CD8-positive, alpha-beta memory T cell (primary cell): ENCODE measurements at regions not wholly inside any gene's neighbourhood (a gene's known extent, or its start where the extent isn't known, plus 50 kb on each side); places are given as distances from the start of the nearest gene placed in this dataset.

Experiments used
- CTCF ChIA-PET: fragments of 350-600 bp; sonication (Branson Sonifier 250); formaldehyde crosslinking; loops from one replicate; lab custom pipeline; 2021; ENCODE audit warnings: antibody characterized with exemption; lab: Charles Lee
- POLR2A ChIA-PET: fragments of 350-600 bp; sonication (Branson Sonifier 250); formaldehyde crosslinking; loops from one replicate; lab custom pipeline; 2021; ENCODE audit warnings: antibody characterized with exemption; lab: Charles Lee
- DNase-seq, 5 donors: peaks; one replicate each; pipeline versions ENCODE4 v3.0.0 to v3.0.0-alpha.2; 2020 to 2022; ENCODE audit warnings: mixed read lengths in 1 of 5
- H3K27ac ChIP-seq: one replicate; pipeline ENCODE4 v1.7.0; 2013; ENCODE audit warnings: low read depth, mild to moderate bottlenecking, low read length, moderate library complexity
- H3K27me3 ChIP-seq: 2 replicates; pipeline ENCODE4 v1.7.0; 2013; ENCODE audit warnings: low read length, mild to moderate bottlenecking; ENCODE audit not compliant: insufficient read depth, poor library complexity, severe bottlenecking
- H3K36me3 ChIP-seq: 2 replicates; pipeline ENCODE4 v1.7.0; 2013; ENCODE audit warnings: mild to moderate bottlenecking, low read length, moderate library complexity; ENCODE audit not compliant: insufficient read depth
- H3K4me1 ChIP-seq: 2 replicates; pipeline ENCODE4 v1.7.0; 2013; ENCODE audit warnings: mild to moderate bottlenecking, low read length, moderate library complexity; ENCODE audit not compliant: insufficient read depth
- H3K4me3 ChIP-seq: 2 replicates; pipeline ENCODE4 v1.7.0; 2013; ENCODE audit warnings: mild to moderate bottlenecking, low read length
- H3K9me3 ChIP-seq: 2 replicates; pipeline ENCODE4 v1.7.0; 2013; ENCODE audit warnings: mild to moderate bottlenecking, low read length
- H3K27ac Mint-ChIP-seq, 8 donors: one replicate each; pipeline ENCODE4 v1.8.0; 2020 to 2021; ENCODE audit warnings: mixed read lengths in 8 of 8, mild to moderate bottlenecking in 6 of 8, inconsistent platforms in 3 of 8, moderate library complexity in 3 of 8
- H3K27me3 Mint-ChIP-seq, 2 donors: one replicate each; pipeline ENCODE4 v1.8.0; 2020 to 2021; ENCODE audit warnings: mixed read lengths in 2 of 2, mild to moderate bottlenecking in 1 of 2, moderate library complexity in 1 of 2
- H3K36me3 Mint-ChIP-seq, 3 donors: one replicate each; pipeline ENCODE4 v1.8.0; 2020 to 2021; ENCODE audit warnings: mixed read lengths in 3 of 3, inconsistent platforms in 1 of 3, mild to moderate bottlenecking in 1 of 3
- H3K4me1 Mint-ChIP-seq, 3 donors: one replicate each; pipeline ENCODE4 v1.8.0; 2020 to 2021; ENCODE audit warnings: mixed read lengths in 3 of 3, inconsistent platforms in 1 of 3, mild to moderate bottlenecking in 1 of 3
- H3K4me3 Mint-ChIP-seq, 7 donors: one replicate each; pipeline ENCODE4 v1.8.0; 2020 to 2021; ENCODE audit warnings: mixed read lengths in 7 of 7, mild to moderate bottlenecking in 6 of 7, moderate library complexity in 4 of 7, inconsistent platforms in 2 of 7
- H3K9me3 Mint-ChIP-seq, 5 donors: one replicate each; pipeline ENCODE4 v1.8.0; 2020 to 2022; ENCODE audit warnings: mixed read lengths in 5 of 5, mild to moderate bottlenecking in 3 of 5, moderate library complexity in 2 of 5, inconsistent platforms in 1 of 5

DNA sequence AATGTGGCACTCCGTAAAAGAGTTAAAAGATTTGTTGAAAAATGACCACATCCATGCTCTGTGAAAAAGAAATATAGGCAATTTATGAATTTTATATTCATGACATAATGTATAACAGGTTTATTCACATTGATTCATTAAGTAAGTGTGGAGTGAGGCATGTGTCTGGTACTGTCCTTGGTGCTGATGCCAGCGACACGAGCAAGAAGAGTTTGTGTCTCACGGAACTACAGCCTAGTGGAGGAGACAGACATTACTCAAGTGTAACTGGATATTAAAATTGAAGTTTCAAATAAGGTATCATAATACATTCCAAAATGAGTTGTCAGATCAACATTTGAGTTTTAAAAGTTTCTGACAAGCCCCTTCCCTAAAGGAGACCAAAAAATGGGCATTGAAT lies 122.7 kb upstream of the PRNP start:
- Histone ChIP-seq H3K4me3 (no peak overlapping the region), H3K4me1 (no peaks in the 10 kb centered on the region), H3K36me3 (no peaks in the 10 kb centered on the region), H3K27me3 (no peaks in the 10 kb centered on the region), H3K27ac (no peak overlapping the region), H3K9me3 (no peaks in the 10 kb centered on the region)
- Mint-ChIP-seq H3K27me3 (peaks cover 17 to 49% of the 10 kb centered on the region in 2 donors), H3K9me3 (peaks cover 0 to 5% (median 2%) of the 10 kb centered on the region in 5 donors), H3K27ac (no peak overlapping the region), H3K36me3 (peaks cover 0 to 5% (median 3%) of the 10 kb centered on the region in 3 donors), H3K4me1 (no peaks in the 10 kb centered on the region), H3K4me3 (no peak overlapping the region)
- POLR2A ChIA-PET: no interaction called here
- DNase-seq: no peak
- CTCF ChIA-PET: no interaction called here

DNA sequence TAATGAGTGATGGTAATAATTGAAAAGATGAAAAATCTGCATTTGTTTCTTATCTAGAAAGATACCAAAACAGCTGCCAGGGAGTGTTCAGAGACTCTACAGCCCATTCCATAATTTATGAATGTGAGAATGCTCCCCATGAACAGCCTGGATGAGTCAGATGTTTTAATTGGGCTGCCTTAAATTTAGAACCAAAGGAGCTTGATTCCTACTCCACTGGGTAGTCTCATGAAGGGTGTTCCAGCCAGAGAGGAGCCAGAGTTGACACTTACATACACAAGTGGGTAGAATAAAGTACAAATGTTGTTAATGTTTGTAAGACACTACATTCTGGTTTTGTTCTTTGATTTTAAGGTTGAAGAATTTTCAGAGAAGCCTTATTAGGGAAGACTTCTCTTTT lies 123.2 kb upstream of the PRNP start:
- no peaks in the 10 kb centered on the region for H3K9me3 ChIP-seq
- Mint-ChIP-seq H3K27ac (no peak overlapping the region), H3K36me3 (peaks cover 0 to 5% (median 3%) of the 10 kb centered on the region in 3 donors), H3K4me3 (no peak overlapping the region), H3K9me3 (peaks cover 0 to 5% (median 2%) of the 10 kb centered on the region in 5 donors), H3K4me1 (no peaks in the 10 kb centered on the region), H3K27me3 (peaks cover 17 to 52% of the 10 kb centered on the region in 2 donors)
- CTCF ChIA-PET: no interaction called here
- H3K27me3 ChIP-seq: no peaks in the 10 kb centered on the region
- H3K4me1 ChIP-seq: no peaks in the 10 kb centered on the region
- no peaks in the 10 kb centered on the region for H3K36me3 ChIP-seq
- no peak for DNase-seq
- no peak overlapping the region for H3K27ac ChIP-seq
- H3K4me3 ChIP-seq: no peak overlapping the region
- POLR2A ChIA-PET: no interaction called here

DNA sequence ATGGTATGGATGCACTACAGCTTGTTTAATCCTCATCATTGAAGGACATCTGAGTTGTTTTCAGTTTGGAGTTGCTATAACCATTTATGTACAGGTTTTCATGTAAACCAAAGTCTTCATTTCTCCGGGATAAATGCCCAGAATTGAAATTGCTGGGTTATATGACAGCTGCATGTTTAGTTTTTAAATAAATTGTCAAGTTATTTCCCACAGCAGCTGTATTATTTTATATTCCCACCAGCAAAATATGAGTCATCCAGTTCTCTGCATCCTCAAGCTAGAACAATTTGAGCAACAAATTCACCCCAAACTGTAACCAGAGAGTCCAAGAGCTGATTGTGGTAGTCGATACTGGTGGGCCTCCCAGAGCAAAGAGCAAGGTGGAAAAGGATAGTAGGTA lies 125.6 kb upstream of the PRNP start:
- Histone ChIP-seq H3K27me3 (no peaks in the 10 kb centered on the region), H3K36me3 (no peaks in the 10 kb centered on the region), H3K4me3 (no peak overlapping the region), H3K4me1 (no peaks in the 10 kb centered on the region), H3K9me3 (no peaks in the 10 kb centered on the region), H3K27ac (no peak overlapping the region)
- Mint-ChIP-seq H3K9me3 (peaks cover 0 to 5% (median 2%) of the 10 kb centered on the region in 5 donors), H3K4me3 (no peak overlapping the region), H3K27ac (no peak overlapping the region), H3K27me3 (peaks cover 24 to 68% of the 10 kb centered on the region in 2 donors), H3K36me3 (peaks cover 0 to 3% (median 3%) of the 10 kb centered on the region in 3 donors), H3K4me1 (no peaks in the 10 kb centered on the region)
- CTCF ChIA-PET: no interaction called here
- POLR2A ChIA-PET: no interaction called here
- DNase-seq: no peak

DNA sequence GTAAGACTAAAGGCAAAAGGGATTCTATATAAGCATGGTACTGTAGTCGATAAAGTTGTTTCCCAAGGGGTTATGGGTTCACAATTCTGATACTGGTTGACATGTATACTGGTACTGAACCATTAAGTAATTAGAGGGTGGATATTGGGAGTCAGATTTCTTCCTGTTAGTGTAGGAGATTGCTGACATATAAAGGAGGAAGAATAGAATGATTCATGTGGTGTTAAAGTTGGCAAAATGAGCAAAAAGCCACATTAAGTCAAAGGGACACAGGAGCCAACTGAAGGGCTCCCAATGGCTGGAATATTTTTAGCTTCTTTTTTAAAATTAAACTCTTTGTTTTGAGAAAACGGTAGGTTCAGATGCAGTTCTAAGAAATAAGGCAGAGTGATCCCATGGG lies 126.3 kb upstream of the PRNP start:
- no peaks in the 10 kb centered on the region for H3K4me1 ChIP-seq
- Mint-ChIP-seq H3K27ac (no peak overlapping the region), H3K27me3 (peaks cover 23 to 66% of the 10 kb centered on the region in 2 donors), H3K36me3 (peaks cover 0 to 3% (median 0%) of the 10 kb centered on the region in 3 donors), H3K4me1 (no peaks in the 10 kb centered on the region), H3K4me3 (no peak overlapping the region), H3K9me3 (peaks cover 0 to 5% (median 2%) of the 10 kb centered on the region in 5 donors)
- DNase-seq: no peak
- POLR2A ChIA-PET: no interaction called here
- no peaks in the 10 kb centered on the region for H3K36me3 ChIP-seq
- no peaks in the 10 kb centered on the region for H3K27me3 ChIP-seq
- no peak overlapping the region for H3K4me3 ChIP-seq
- no peaks in the 10 kb centered on the region for H3K9me3 ChIP-seq
- CTCF ChIA-PET: no interaction called here
- H3K27ac ChIP-seq: no peak overlapping the region

DNA sequence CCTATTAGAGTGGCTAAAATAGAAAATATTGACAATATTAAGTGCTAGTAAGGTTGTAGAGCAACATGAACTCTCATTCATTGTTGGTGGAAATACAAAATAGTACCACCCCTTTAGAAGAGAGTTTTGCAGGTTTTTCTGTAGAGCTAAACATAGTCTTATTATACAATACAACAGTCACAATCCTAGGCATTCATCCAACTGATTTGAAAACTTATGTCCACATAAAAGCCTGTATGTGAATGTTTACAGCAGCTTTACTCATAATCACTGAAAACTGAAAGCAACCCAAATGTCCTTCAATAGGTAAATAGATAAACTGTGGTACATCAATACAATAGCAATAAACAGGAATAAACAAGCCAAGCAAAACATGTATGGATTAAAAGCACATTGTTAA lies 127.2 kb upstream of the PRNP start:
- Mint-ChIP-seq H3K27me3 (peaks cover 17 to 65% of the 10 kb centered on the region in 2 donors), H3K4me1 (no peaks in the 10 kb centered on the region), H3K9me3 (peaks cover 0 to 2% (median 2%) of the 10 kb centered on the region in 5 donors), H3K27ac (no peak overlapping the region), H3K36me3 (no peaks in the 10 kb centered on the region), H3K4me3 (no peak overlapping the region)
- Histone ChIP-seq H3K36me3 (no peaks in the 10 kb centered on the region), H3K27ac (no peak overlapping the region), H3K27me3 (no peaks in the 10 kb centered on the region), H3K4me3 (no peak overlapping the region), H3K9me3 (no peaks in the 10 kb centered on the region), H3K4me1 (no peaks in the 10 kb centered on the region)
- ChIA-PET CTCF (no interaction called here), POLR2A (no interaction called here)
- DNase-seq: no peak

DNA sequence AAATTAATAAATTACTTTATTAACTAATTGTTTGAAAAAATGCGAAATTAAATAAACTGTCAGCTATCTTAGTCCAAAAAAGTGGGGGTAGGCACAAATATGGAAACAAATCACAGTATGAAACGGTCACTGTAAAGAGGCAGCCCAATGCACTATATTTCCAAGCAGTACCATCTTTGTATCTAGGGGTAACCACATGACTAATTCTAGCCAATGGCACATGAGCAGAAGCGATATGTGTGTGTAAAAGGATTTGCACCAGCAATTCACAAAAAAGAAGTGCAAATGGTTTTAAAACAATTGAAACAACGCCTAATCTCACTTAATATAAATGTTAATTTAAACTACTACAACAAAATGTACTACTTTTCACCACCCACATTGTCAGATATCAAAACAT lies 129.5 kb upstream of the PRNP start:
- H3K4me3 ChIP-seq: no peak overlapping the region
- POLR2A ChIA-PET: no interaction called here
- H3K9me3 ChIP-seq: no peaks in the 10 kb centered on the region
- no peaks in the 10 kb centered on the region for H3K4me1 Mint-ChIP-seq
- H3K36me3 ChIP-seq: no peaks in the 10 kb centered on the region
- no peak overlapping the region for H3K27ac ChIP-seq
- H3K4me1 ChIP-seq: no peaks in the 10 kb centered on the region
- H3K27me3 ChIP-seq: no peaks in the 10 kb centered on the region
- H3K27ac Mint-ChIP-seq: no peak overlapping the region
- peaks cover 21 to 60% of the 10 kb centered on the region in 2 donors for H3K27me3 Mint-ChIP-seq
- no peak overlapping the region for H3K4me3 Mint-ChIP-seq
- H3K9me3 Mint-ChIP-seq: peaks cover 0 to 2% (median 0%) of the 10 kb centered on the region in 5 donors
- DNase-seq: no peak
- no peaks in the 10 kb centered on the region for H3K36me3 Mint-ChIP-seq
- CTCF ChIA-PET: no interaction called here

DNA sequence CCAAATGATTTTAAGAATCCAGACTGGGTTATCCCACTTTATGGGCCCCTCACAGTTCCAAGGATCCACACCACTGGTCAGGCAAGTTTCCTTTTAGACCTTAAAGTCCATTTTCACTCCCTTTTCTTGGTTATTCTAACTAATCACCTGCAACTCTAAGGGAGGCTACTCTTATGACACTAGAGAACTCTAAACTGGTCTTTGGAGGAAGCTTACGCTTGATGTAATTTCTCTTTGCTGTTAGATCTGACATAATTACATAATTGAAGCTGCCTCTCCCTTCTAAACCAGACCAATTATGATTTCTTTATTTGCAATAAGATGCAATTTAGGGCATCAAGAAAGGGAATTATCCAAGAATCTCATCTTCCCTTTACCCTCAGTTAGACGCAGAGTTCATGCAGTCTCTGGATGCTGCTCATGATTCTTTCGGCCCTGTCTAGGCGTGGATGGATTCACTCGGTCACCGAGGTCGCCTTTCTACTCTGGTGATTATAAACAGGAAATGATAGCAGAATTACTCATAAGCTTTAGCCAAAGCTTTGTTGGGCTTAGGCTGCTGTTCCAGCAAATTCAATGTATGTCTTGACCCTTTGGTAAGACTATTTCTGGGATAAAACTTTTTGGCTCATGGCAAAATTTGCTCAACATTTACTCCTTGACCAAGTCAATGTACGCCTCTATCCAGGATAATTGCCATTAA lies 130.9 kb upstream of the PRNP start:
- H3K9me3 Mint-ChIP-seq: peaks cover 0 to 2% (median 0%) of the 10 kb centered on the region in 5 donors
- Histone ChIP-seq H3K36me3 (no peaks in the 10 kb centered on the region), H3K27me3 (no peaks in the 10 kb centered on the region), H3K27ac (no peak overlapping the region), H3K4me1 (no peaks in the 10 kb centered on the region), H3K9me3 (no peaks in the 10 kb centered on the region), H3K4me3 (no peak overlapping the region)
- no peaks in the 10 kb centered on the region for H3K36me3 Mint-ChIP-seq
- ChIA-PET CTCF (no interaction called here), POLR2A (no interaction called here)
- H3K4me3 Mint-ChIP-seq: no peak overlapping the region
- peaks cover 20 to 66% of the 10 kb centered on the region in 2 donors for H3K27me3 Mint-ChIP-seq
- H3K4me1 Mint-ChIP-seq: no peaks in the 10 kb centered on the region
- no peak for DNase-seq
- H3K27ac Mint-ChIP-seq: no peak overlapping the region

DNA sequence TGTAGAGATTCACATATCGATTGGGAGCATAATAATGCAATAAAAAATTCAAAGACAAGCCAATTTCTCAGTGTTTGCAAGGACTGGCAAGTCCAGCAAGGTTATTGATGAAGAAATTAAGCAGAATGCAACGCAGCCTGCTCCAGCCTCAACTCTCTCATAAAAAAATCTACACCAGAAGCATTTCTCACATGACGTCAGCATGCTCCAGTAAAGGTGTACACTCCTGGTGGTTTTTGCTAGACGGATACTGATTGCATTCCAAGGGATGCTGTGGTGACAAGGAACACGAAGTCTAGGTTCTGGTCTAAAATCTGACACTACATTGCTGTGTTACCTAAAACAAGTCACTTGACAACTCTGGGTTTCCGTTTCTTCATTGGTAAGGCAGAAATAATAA lies 131.9 kb upstream of the PRNP start:
- Histone ChIP-seq H3K4me3 (no peak overlapping the region), H3K9me3 (no peaks in the 10 kb centered on the region), H3K27me3 (no peaks in the 10 kb centered on the region), H3K27ac (no peak overlapping the region), H3K4me1 (no peaks in the 10 kb centered on the region), H3K36me3 (no peaks in the 10 kb centered on the region)
- Mint-ChIP-seq H3K27ac (no peak overlapping the region), H3K36me3 (no peaks in the 10 kb centered on the region), H3K4me1 (no peaks in the 10 kb centered on the region), H3K9me3 (peaks cover 0 to 4% (median 2%) of the 10 kb centered on the region in 5 donors), H3K4me3 (no peak overlapping the region), H3K27me3 (peaks cover 21 to 64% of the 10 kb centered on the region in 2 donors)
- DNase-seq: no peak
- CTCF ChIA-PET: no interaction called here
- POLR2A ChIA-PET: no interaction called here
